Keratinocyte (primary cell): ENCODE measurements at regions not wholly inside any gene's neighbourhood (a gene's known extent, or its start where the extent isn't known, plus 50 kb on each side); places are given as distances from the start of the nearest gene placed in this dataset.
A peak's percentile ranks its signal among the peaks of the same experiment; 100 is the strongest.

Experiments
- DNase-seq: peaks from one replicate; pipeline ENCODE4 v3.0.0-alpha.2; 2011; ENCODE audit warnings: low read depth, missing footprints, low spot score
- FAIRE-seq: peaks from 2 replicates; lab custom pipeline; 2011; peaks lifted over from hg19 to GRCh38; lab: Jason Lieb, UNC
- H2AFZ ChIP-seq: 2 replicates; pipeline ENCODE4 v1.6.0; 2012; ENCODE audit warnings: low read length, control low read depth, inconsistent platforms; ENCODE audit not compliant: control insufficient read depth
- H3K27ac ChIP-seq: 2 replicates; pipeline ENCODE4 v1.5.1; 2011; ENCODE audit warnings: low read length; ENCODE audit not compliant: control insufficient read depth, insufficient read depth
- H3K27me3 ChIP-seq: 3 replicates; pipeline ENCODE4 v1.6.0; 2011; ENCODE audit warnings: low read length; ENCODE audit not compliant: control insufficient read depth, insufficient read depth; ENCODE audit errors: extremely low read depth
- H3K36me3 ChIP-seq, 2 experiments: 2 replicates in 1 of 2; 3 replicates in 1 of 2; pipeline ENCODE4 v1.5.1; 2011; ENCODE audit warnings: low read length in 2 of 2, mild to moderate bottlenecking in 1 of 2; ENCODE audit not compliant: control insufficient read depth in 2 of 2, insufficient read depth in 2 of 2; ENCODE audit errors: extremely low read depth in 1 of 2
- H3K4me1 ChIP-seq: 3 replicates; pipeline ENCODE4 v1.5.1; 2011; ENCODE audit warnings: low read length; ENCODE audit not compliant: control insufficient read depth, insufficient read depth; ENCODE audit errors: extremely low read depth
- H3K4me2 ChIP-seq: 3 replicates; pipeline ENCODE4 v1.6.0; 2011; ENCODE audit warnings: low read depth, low read length; ENCODE audit not compliant: control insufficient read depth, insufficient read depth; ENCODE audit errors: extremely low read depth
- H3K4me3 ChIP-seq, 3 experiments: fragments of 200-600 bp in 1 of 3; sonication (generic) in 1 of 3; 2 replicates in 2 of 3; 3 replicates in 1 of 3; pipeline ENCODE4 v1.5.1; 2011 to 2016; ENCODE audit warnings: low read length in 3 of 3, mild to moderate bottlenecking in 3 of 3, control low read depth in 2 of 3, inconsistent platforms in 1 of 3, low read depth in 1 of 3, mixed read lengths in 1 of 3, mixed run types in 1 of 3, moderate library complexity in 1 of 3; ENCODE audit not compliant: control insufficient read depth in 2 of 3, insufficient read depth in 2 of 3; ENCODE audit errors: extremely low read depth in 1 of 3
- H3K79me2 ChIP-seq: 2 replicates; pipeline ENCODE4 v1.6.0; 2012; ENCODE audit warnings: low read length; ENCODE audit not compliant: control insufficient read depth, insufficient read depth
- H3K9ac ChIP-seq: 3 replicates; pipeline ENCODE4 v1.6.0; 2011; ENCODE audit warnings: low read length; ENCODE audit not compliant: control insufficient read depth, insufficient read depth; ENCODE audit errors: extremely low read depth
- H3K9me1 ChIP-seq: 3 replicates; pipeline ENCODE4 v1.6.0; 2011; ENCODE audit warnings: low read length; ENCODE audit not compliant: control insufficient read depth, insufficient read depth; ENCODE audit errors: extremely low read depth
- H3K9me3 ChIP-seq: 2 replicates; pipeline ENCODE4 v1.5.1; 2012; ENCODE audit warnings: low read depth, low read length; ENCODE audit not compliant: control insufficient read depth
- H4K20me1 ChIP-seq: 3 replicates; pipeline ENCODE4 v1.6.0; 2011; ENCODE audit warnings: low read length; ENCODE audit not compliant: control insufficient read depth, insufficient read depth; ENCODE audit errors: extremely low read depth
- EZH2 ChIP-seq: IDR thresholded peaks from one replicate; pipeline ENCODE4 v1.6.1; 2012; ENCODE audit warnings: inconsistent platforms, mild to moderate bottlenecking, low read length, moderate library complexity
- dilution Hi-C: fragments of 300-500 bp; cut with MboI; formaldehyde crosslinking; loops from one replicate; pipeline ENCODE4 v1.7.0; 2020; ENCODE audit warnings: low sequenced_read_pairs; ENCODE audit not compliant: extremely low pct_ligation_motif_present
- TF ChIP-seq, protein P1 (sequence below), 3 experiments: IDR thresholded peaks in 1 of 3; conservative IDR thresholded peaks in 1 of 3; optimal IDR thresholded peaks in 1 of 3; 2 replicates in 2 of 3; 3 replicates in 1 of 3; pipeline versions ENCODE3 to v1.5.1; 2011; ENCODE audit warnings: low read length in 3 of 3, mild to moderate bottlenecking in 3 of 3, moderate library complexity in 2 of 3, control low read depth in 1 of 3, inconsistent platforms in 1 of 3; ENCODE audit not compliant: insufficient read depth in 2 of 3; ENCODE audit errors: extremely low read depth in 1 of 3

GRCh38 chr1:104105465-104105864 lies 355.8 kb downstream of the AMY1C start:
- FAIRE-seq, result no peak
- DNase-seq, result no peak
- H3K9ac ChIP-seq, result no peak overlapping the region
- no peaks in the 10 kb centered on the region for H3K9me3 ChIP-seq
- H3K27ac ChIP-seq, result no peak overlapping the region
- H2AFZ ChIP-seq, result no peak overlapping the region
- no peaks in the 10 kb centered on the region for H3K4me1 ChIP-seq
- H3K9me1 ChIP-seq, result no peaks in the 10 kb centered on the region
- no peaks in the 10 kb centered on the region for H4K20me1 ChIP-seq
- dilution Hi-C loops, result no loop called here
- no peaks in the 10 kb centered on the region for H3K27me3 ChIP-seq
- H3K79me2 ChIP-seq, result no peaks in the 10 kb centered on the region
- TF ChIP-seq, protein P1, sequence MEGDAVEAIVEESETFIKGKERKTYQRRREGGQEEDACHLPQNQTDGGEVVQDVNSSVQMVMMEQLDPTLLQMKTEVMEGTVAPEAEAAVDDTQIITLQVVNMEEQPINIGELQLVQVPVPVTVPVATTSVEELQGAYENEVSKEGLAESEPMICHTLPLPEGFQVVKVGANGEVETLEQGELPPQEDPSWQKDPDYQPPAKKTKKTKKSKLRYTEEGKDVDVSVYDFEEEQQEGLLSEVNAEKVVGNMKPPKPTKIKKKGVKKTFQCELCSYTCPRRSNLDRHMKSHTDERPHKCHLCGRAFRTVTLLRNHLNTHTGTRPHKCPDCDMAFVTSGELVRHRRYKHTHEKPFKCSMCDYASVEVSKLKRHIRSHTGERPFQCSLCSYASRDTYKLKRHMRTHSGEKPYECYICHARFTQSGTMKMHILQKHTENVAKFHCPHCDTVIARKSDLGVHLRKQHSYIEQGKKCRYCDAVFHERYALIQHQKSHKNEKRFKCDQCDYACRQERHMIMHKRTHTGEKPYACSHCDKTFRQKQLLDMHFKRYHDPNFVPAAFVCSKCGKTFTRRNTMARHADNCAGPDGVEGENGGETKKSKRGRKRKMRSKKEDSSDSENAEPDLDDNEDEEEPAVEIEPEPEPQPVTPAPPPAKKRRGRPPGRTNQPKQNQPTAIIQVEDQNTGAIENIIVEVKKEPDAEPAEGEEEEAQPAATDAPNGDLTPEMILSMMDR (optimal IDR thresholded peaks at IDR 0.05 in 1 of 3, IDR thresholded peaks at IDR 0.05 in 1 of 3, conservative IDR thresholded peaks at IDR 0.05 in 1 of 3; ENCODE audit: extremely low read depth in 1 of 3, insufficient read depth in 2 of 3, low read length in 3 of 3), result no peak
- no peak for TF ChIP-seq EZH2
- no peaks in the 10 kb centered on the region for H3K36me3 ChIP-seq
- H3K4me2 ChIP-seq, result no peak overlapping the region
- H3K4me3 ChIP-seq, result no peak overlapping the region

GRCh38 chr1:104120525-104120924 lies 370.8 kb downstream of the AMY1C start:
- H3K36me3 ChIP-seq, result no peaks in the 10 kb centered on the region
- FAIRE-seq (no peak), DNase-seq (no peak)
- no peaks in the 10 kb centered on the region for H3K9me1 ChIP-seq
- no peaks in the 10 kb centered on the region for H3K9me3 ChIP-seq
- H3K27me3 ChIP-seq, result no peaks in the 10 kb centered on the region
- no peak overlapping the region for H3K27ac ChIP-seq
- no peaks in the 10 kb centered on the region for H3K79me2 ChIP-seq
- H4K20me1 ChIP-seq, result no peaks in the 10 kb centered on the region
- dilution Hi-C loops, result no loop called here
- H3K4me3 ChIP-seq, result no peak overlapping the region
- TF ChIP-seq EZH2, result no peak
- TF ChIP-seq, protein P1 (optimal IDR thresholded peaks at IDR 0.05 in 1 of 3, IDR thresholded peaks at IDR 0.05 in 1 of 3, conservative IDR thresholded peaks at IDR 0.05 in 1 of 3; ENCODE audit: extremely low read depth in 1 of 3, insufficient read depth in 2 of 3, low read length in 3 of 3), result peak in 1 of 3 experiments; percentile 2
- H3K4me2 ChIP-seq, result no peak overlapping the region
- no peak overlapping the region for H2AFZ ChIP-seq
- H3K9ac ChIP-seq, result no peak overlapping the region
- no peaks in the 10 kb centered on the region for H3K4me1 ChIP-seq
